Activated T-cell treated with anti-CD3 and anti-CD28 coated beads, Interleukin-2, amount 50 U/mL, for 48 hours (primary cell): ENCODE measurements at regions not wholly inside any gene's neighbourhood (a gene's known extent, or its start where the extent isn't known, plus 50 kb on each side); places are given as distances from the start of the nearest gene placed in this dataset.
"Not testable (repeated sequence)": the region's sequence is repeated elsewhere in the genome, so short reads cannot be mapped to it uniquely, and the experiment has no call there.

ENCODE experiments used
- DNase-seq, 2 experiments: peaks; one replicate each; pipeline ENCODE4 v3.0.0-alpha.2; 2020

GRCh38 chr22:22193923-22194322 is 50.7 kb upstream of the VPREB1 start:
- no peak for DNase-seq

GRCh38 chr22:22193462-22193861 is 51.1 kb upstream of the VPREB1 start:
- not testable (repeated sequence) for DNase-seq

GRCh38 chr22:22193006-22193405 is 51.6 kb upstream of the VPREB1 start:
- not testable (repeated sequence) for DNase-seq

GRCh38 chr22:22189796-22190195 is 54.8 kb upstream of the VPREB1 start:
- DNase-seq: not testable (repeated sequence)

GRCh38 chr22:22187863-22188262 is 56.7 kb upstream of the VPREB1 start:
- DNase-seq: not testable (repeated sequence)

GRCh38 chr22:22187299-22187698 is 57.3 kb upstream of the VPREB1 start:
- no peak for DNase-seq

GRCh38 chr22:22185844-22186499 is 58.6 kb upstream of the VPREB1 start:
- no peak for DNase-seq

GRCh38 chr22:22185217-22185616 is 59.4 kb upstream of the VPREB1 start:
- no peak for DNase-seq

- no peak for DNase-seq
Measured at GRCh38 chr22:22184277-22184807, 60.2 kb upstream of the VPREB1 start.

- no peak for DNase-seq
Measured at GRCh38 chr22:22182990-22183264, 61.7 kb upstream of the VPREB1 start.

- no peak for DNase-seq
Measured at GRCh38 chr22:22182218-22182989, 62.2 kb upstream of the VPREB1 start.

- DNase-seq: no peak
Measured at GRCh38 chr22:22181341-22181850, 63.2 kb upstream of the VPREB1 start.

- DNase-seq: no peak
Measured at GRCh38 chr22:22180738-22181285, 63.8 kb upstream of the VPREB1 start.

GRCh38 chr22:22179858-22180257 is 64.7 kb upstream of the VPREB1 start:
- DNase-seq: no peak

GRCh38 chr22:22178992-22179391 is 65.6 kb upstream of the VPREB1 start:
- no peak for DNase-seq

- no peak for DNase-seq
Measured at GRCh38 chr22:22178355-22178965, 66.1 kb upstream of the VPREB1 start.

GRCh38 chr22:22176929-22177616 is 67.5 kb upstream of the VPREB1 start:
- no peak for DNase-seq

- not testable (repeated sequence) for DNase-seq
Measured at GRCh38 chr22:22172896-22173628, 71.5 kb upstream of the VPREB1 start.

- DNase-seq: no peak
Measured at GRCh38 chr22:22171357-22172218, 73.0 kb upstream of the VPREB1 start.

- no peak for DNase-seq
Measured at GRCh38 chr22:22169923-22170322, 74.7 kb upstream of the VPREB1 start.
